Fibroblast of villous mesenchyme (primary cell): ENCODE measurements at regions not wholly inside any gene's neighbourhood (a gene's known extent, or its start where the extent isn't known, plus 50 kb on each side); places are given as distances from the start of the nearest gene placed in this dataset.

Experiments used
- DNase-seq: peaks from one replicate; pipeline ENCODE4 v3.0.0-alpha.2; 2010; ENCODE audit warnings: low read depth
- H3K4me3 ChIP-seq: 2 replicates; pipeline ENCODE4 v1.5.1; 2011; ENCODE audit warnings: low read depth, mild to moderate bottlenecking, low read length
- CTCF ChIP-seq: IDR thresholded peaks from 2 replicates; pipeline ENCODE4 v1.5.1; 2012; ENCODE audit warnings: low read depth, mild to moderate bottlenecking, low read length; ENCODE audit not compliant: insufficient read depth

- no peak for DNase-seq
- no peak overlapping the region for H3K4me3 ChIP-seq
- no peak for TF ChIP-seq CTCF
Measured at GRCh38 chr2:121881038-121881437, 125.6 kb downstream of the TSN start.

DNA sequence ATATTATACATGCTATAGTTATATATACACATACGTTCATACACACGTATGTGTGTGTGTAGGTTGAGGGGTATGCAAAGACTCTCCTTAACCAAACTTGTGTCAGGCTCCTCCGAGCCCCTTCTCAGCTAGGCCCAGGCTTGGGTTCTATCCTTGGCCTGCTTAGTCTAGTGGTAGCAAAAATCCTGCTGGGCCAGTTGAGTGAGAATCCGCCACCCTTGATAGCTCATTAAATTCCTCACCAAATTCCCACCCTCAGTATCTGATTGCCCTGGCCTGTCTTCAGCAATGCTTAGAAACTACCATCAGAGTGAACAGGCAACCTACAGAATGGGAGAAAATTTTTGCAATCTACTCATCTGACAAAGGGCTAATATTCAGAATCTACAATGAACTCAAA is 126.5 kb downstream of the TSN start:
- no peak for DNase-seq
- no peak for TF ChIP-seq CTCF
- no peak overlapping the region for H3K4me3 ChIP-seq

DNA sequence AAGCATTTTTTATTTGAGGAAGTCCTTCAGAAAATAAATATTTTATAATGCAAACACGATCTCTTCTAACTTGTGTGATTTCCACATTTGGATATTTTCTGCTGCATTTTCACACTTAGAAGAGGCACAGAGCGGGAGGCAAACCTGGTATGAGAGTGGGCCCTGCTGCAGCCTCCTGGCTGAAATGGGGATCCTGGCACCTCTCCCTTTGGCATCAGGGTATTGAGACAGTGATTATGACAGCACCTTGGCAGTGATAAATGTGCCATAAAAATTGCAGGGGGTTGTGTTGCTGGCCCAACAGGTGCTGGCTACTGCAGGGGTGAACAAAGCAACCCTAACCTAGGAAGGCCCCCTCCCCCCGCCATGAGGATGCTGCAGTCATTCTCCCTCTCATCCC is 128.6 kb downstream of the TSN start:
- TF ChIP-seq CTCF, result no peak
- no peak overlapping the region for H3K4me3 ChIP-seq
- no peak for DNase-seq

- no peak for TF ChIP-seq CTCF
Measured at GRCh38 chr2:121884511-121884921, 129.1 kb downstream of the TSN start.

GRCh38 chr2:121886059-121886458 is 130.6 kb downstream of the TSN start:
- TF ChIP-seq CTCF, result no peak
- no peak for DNase-seq
- no peak overlapping the region for H3K4me3 ChIP-seq

More at GRCh38 chr2:121884511-121884921, 129.1 kb downstream of the TSN start:
- no peak for DNase-seq
- no peak overlapping the region for H3K4me3 ChIP-seq

DNA sequence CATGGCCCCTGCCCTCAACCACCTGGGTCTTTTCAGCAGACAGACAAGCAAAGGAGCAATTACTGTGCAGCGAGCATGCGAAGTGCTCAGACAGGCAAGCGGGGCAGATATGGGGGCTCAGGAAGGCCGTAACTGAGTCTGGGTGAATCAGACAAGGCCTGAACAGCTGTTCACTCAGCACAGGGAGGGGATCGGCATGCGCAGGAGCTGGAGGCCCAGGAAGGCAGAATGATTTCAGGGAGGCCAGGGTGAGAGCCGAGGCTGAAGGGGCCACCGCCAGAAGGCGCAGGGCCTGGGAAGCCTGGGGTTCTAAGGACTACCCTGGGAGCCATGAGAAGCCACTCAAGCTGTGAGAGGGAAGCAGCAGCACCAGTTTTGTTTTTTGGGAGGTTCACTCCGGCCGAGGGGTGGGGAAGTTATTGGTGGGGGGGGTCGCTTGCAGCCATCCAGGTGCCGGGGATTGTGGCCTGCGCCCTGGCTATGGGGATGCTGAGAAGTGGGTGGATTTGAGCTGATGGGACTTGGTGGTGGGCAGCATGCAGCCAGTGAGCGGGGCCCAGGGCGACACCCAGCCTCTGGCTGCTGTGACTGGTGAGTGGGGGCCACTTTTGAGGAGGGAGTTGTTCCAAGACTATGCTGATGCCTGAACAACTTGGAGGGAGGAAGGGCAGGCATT is 132.2 kb downstream of the TSN start:
- no peak for TF ChIP-seq CTCF
- no peak overlapping the region for H3K4me3 ChIP-seq
- DNase-seq, result no peak

GRCh38 chr2:121888189-121888557 is 132.7 kb downstream of the TSN start:
- H3K4me3 ChIP-seq, result no peak overlapping the region
- peak; percentile 33 for TF ChIP-seq CTCF
- no peak for DNase-seq
